GM23338 (cell line): ENCODE measurements at regions not wholly inside any gene's neighbourhood (a gene's known extent, or its start where the extent isn't known, plus 50 kb on each side); places are given as distances from the start of the nearest gene placed in this dataset.

Experiments
- ATAC-seq: fragments of 200-7000 bp; cut with Tn5 transposase; 3 replicates; pipeline ENCODE4 v1.9.1; 2020
- DNase-seq: peaks from one replicate; pipeline ENCODE4 v3.0.0-alpha.2; 2015; ENCODE audit warnings: low spot score
- H2AFZ ChIP-seq: fragments of 200-600 bp; sonication (generic); 2 replicates; pipeline ENCODE4 v1.8.0; 2016; ENCODE audit warnings: antibody characterized with exemption, mild to moderate bottlenecking, moderate library complexity
- H3F3A ChIP-seq: fragments of 200-600 bp; sonication (generic); replicated peaks from 2 replicates; pipeline ENCODE4 v1.8.0; 2017; ENCODE audit warnings: antibody characterized with exemption, mixed run types, low read depth
- H3K27ac ChIP-seq: fragments of 200-600 bp; sonication (generic); 2 replicates; pipeline ENCODE4 v1.6.1; 2016; ENCODE audit warnings: low read depth
- H3K27me3 ChIP-seq: fragments of 200-600 bp; sonication (generic); 2 replicates; pipeline ENCODE4 v1.8.0; 2016; ENCODE audit warnings: mild to moderate bottlenecking, mixed run types, moderate library complexity; ENCODE audit not compliant: insufficient read depth
- H3K36me3 ChIP-seq: fragments of 200-600 bp; sonication (generic); 2 replicates; pipeline ENCODE4 v1.8.0; 2016; ENCODE audit warnings: mild to moderate bottlenecking; ENCODE audit not compliant: insufficient read depth
- H3K4me1 ChIP-seq: fragments of 200-600 bp; sonication (generic); 2 replicates; pipeline ENCODE4 v1.8.0; 2016; ENCODE audit warnings: mild to moderate bottlenecking, moderate library complexity; ENCODE audit not compliant: insufficient read depth
- H3K4me2 ChIP-seq: fragments of 200-600 bp; sonication (generic); 2 replicates; pipeline ENCODE4 v1.7.1; 2017; ENCODE audit warnings: mixed run types
- H3K4me3 ChIP-seq: fragments of 200-600 bp; sonication (generic); 2 replicates; pipeline ENCODE4 v1.6.1; 2016; ENCODE audit warnings: mixed run types
- H3K79me2 ChIP-seq: fragments of 200-600 bp; sonication (generic); replicated peaks from 2 replicates; pipeline ENCODE4 v1.8.0; 2017; ENCODE audit warnings: mild to moderate bottlenecking; ENCODE audit not compliant: insufficient read depth
- H3K9me2 ChIP-seq: fragments of 200-600 bp; sonication (generic); 2 replicates; pipeline ENCODE4 v1.8.0; 2017; ENCODE audit not compliant: insufficient read depth
- H4K20me1 ChIP-seq: fragments of 200-600 bp; sonication (generic); replicated peaks from 2 replicates; pipeline ENCODE4 v1.8.0; 2017; ENCODE audit warnings: mild to moderate bottlenecking; ENCODE audit not compliant: insufficient read depth
- H3K27ac Mint-ChIP-seq: 2 replicates; pipeline ENCODE4 v1.8.0; 2020; ENCODE audit warnings: inconsistent platforms, mild to moderate bottlenecking, moderate library complexity, mixed read lengths
- H3K27me3 Mint-ChIP-seq: 3 replicates; pipeline ENCODE4 v1.8.0; 2022; ENCODE audit warnings: low read depth, mild to moderate bottlenecking, moderate library complexity, mixed read lengths, inconsistent platforms; ENCODE audit not compliant: insufficient read depth, poor library complexity
- H3K36me3 Mint-ChIP-seq: 3 replicates; pipeline ENCODE4 v1.8.0; 2021; ENCODE audit warnings: low read depth, mild to moderate bottlenecking, inconsistent platforms, moderate library complexity, mixed read lengths
- H3K4me1 Mint-ChIP-seq: 3 replicates; pipeline ENCODE4 v1.8.0; 2020; ENCODE audit warnings: mild to moderate bottlenecking, inconsistent platforms, mixed read lengths
- H3K4me3 Mint-ChIP-seq: 3 replicates; pipeline ENCODE4 v1.8.0; 2021; ENCODE audit warnings: moderate library complexity, mild to moderate bottlenecking, inconsistent platforms, mixed read lengths
- H3K9me3 Mint-ChIP-seq: 3 replicates; pipeline ENCODE4 v1.8.0; 2020; ENCODE audit warnings: moderate library complexity, mild to moderate bottlenecking, inconsistent platforms, mixed read lengths
- EZH2 ChIP-seq: fragments of 200-600 bp; sonication (generic); IDR thresholded peaks from one replicate; pipeline ENCODE4 v1.8.0; 2017; ENCODE audit warnings: antibody characterized with exemption, mild to moderate bottlenecking, low read depth; ENCODE audit not compliant: unreplicated experiment
- EZH2phosphoT487 ChIP-seq: fragments of 200-600 bp; sonication (generic); IDR thresholded peaks from one replicate; pipeline ENCODE4 v1.8.1; 2018; ENCODE audit warnings: antibody characterized with exemption; ENCODE audit not compliant: unreplicated experiment
- JUNB ChIP-seq: IDR thresholded peaks from one replicate; pipeline ENCODE4 v1.6.1; 2016; ENCODE audit warnings: antibody characterized with exemption; ENCODE audit not compliant: unreplicated experiment
- STAT1 ChIP-seq: IDR thresholded peaks from one replicate; pipeline ENCODE4 v1.6.1; 2016; ENCODE audit warnings: antibody characterized with exemption; ENCODE audit not compliant: unreplicated experiment
- ZNF331 ChIP-seq: fragments of 250-450 bp; sonication (Bioruptor Pico); IDR thresholded peaks from 2 replicates; pipeline ENCODE4 v1.5.0; 2020; ENCODE audit warnings: low read depth, mild to moderate bottlenecking, moderate library complexity
- TF ChIP-seq, protein P1 (sequence below): IDR thresholded peaks from one replicate; pipeline ENCODE4 v1.6.1; 2018; ENCODE audit warnings: antibody characterized with exemption; ENCODE audit not compliant: unreplicated experiment
- TF ChIP-seq, protein P2 (sequence below), 2 experiments: fragments of 200-600 bp in 1 of 2; sonication (generic) in 1 of 2; conservative IDR thresholded peaks; 2 replicates each; pipeline versions ENCODE4 v1.5.1 to v1.6.1; 2016 to 2017; ENCODE audit warnings: antibody characterized with exemption in 2 of 2, low read depth in 2 of 2, mild to moderate bottlenecking in 2 of 2, moderate library complexity in 1 of 2
- TF ChIP-seq, protein P3 (sequence below): fragments of 250-450 bp; sonication (Bioruptor Pico); IDR thresholded peaks from 2 replicates; pipeline ENCODE4 v1.5.0; 2020; ENCODE audit warnings: mild to moderate bottlenecking, moderate library complexity

DNA sequence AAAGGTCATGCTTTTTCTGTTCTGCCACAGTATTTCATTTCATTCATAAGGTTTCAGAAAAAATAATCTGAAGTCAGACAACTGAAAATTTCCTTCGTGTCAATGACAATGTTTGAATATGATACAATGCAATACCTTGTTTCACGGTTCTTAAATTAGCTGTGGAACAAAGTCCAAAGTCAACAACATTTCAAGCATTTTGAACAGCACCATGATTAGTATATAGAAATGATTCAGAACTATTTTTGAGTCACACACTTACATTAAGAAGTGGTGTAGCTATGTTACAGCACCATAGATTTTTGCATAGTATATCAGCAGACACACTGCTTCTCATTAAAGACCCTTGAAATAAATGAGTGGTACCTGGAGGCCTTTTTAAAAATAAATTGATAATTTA lies 178.3 kb upstream of the DSEL start:
- no peaks in the 10 kb centered on the region for H4K20me1 ChIP-seq
- Mint-ChIP-seq H3K36me3 (no peaks in the 10 kb centered on the region), H3K4me1 (peaks cover 11% of the 10 kb centered on the region), H3K27me3 (no peaks in the 10 kb centered on the region), H3K4me3 (no peak overlapping the region), H3K27ac (no peak overlapping the region), H3K9me3 (0 out of 3 replicates have a peak, but pooled peaks cover 4% of the 10 kb centered on the region)
- H2AFZ ChIP-seq: no peak overlapping the region
- TF ChIP-seq, protein P1, sequence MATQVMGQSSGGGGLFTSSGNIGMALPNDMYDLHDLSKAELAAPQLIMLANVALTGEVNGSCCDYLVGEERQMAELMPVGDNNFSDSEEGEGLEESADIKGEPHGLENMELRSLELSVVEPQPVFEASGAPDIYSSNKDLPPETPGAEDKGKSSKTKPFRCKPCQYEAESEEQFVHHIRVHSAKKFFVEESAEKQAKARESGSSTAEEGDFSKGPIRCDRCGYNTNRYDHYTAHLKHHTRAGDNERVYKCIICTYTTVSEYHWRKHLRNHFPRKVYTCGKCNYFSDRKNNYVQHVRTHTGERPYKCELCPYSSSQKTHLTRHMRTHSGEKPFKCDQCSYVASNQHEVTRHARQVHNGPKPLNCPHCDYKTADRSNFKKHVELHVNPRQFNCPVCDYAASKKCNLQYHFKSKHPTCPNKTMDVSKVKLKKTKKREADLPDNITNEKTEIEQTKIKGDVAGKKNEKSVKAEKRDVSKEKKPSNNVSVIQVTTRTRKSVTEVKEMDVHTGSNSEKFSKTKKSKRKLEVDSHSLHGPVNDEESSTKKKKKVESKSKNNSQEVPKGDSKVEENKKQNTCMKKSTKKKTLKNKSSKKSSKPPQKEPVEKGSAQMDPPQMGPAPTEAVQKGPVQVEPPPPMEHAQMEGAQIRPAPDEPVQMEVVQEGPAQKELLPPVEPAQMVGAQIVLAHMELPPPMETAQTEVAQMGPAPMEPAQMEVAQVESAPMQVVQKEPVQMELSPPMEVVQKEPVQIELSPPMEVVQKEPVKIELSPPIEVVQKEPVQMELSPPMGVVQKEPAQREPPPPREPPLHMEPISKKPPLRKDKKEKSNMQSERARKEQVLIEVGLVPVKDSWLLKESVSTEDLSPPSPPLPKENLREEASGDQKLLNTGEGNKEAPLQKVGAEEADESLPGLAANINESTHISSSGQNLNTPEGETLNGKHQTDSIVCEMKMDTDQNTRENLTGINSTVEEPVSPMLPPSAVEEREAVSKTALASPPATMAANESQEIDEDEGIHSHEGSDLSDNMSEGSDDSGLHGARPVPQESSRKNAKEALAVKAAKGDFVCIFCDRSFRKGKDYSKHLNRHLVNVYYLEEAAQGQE: no peak
- TF ChIP-seq JUNB: no peak
- TF ChIP-seq EZH2phosphoT487: no peak
- TF ChIP-seq, protein P2, sequence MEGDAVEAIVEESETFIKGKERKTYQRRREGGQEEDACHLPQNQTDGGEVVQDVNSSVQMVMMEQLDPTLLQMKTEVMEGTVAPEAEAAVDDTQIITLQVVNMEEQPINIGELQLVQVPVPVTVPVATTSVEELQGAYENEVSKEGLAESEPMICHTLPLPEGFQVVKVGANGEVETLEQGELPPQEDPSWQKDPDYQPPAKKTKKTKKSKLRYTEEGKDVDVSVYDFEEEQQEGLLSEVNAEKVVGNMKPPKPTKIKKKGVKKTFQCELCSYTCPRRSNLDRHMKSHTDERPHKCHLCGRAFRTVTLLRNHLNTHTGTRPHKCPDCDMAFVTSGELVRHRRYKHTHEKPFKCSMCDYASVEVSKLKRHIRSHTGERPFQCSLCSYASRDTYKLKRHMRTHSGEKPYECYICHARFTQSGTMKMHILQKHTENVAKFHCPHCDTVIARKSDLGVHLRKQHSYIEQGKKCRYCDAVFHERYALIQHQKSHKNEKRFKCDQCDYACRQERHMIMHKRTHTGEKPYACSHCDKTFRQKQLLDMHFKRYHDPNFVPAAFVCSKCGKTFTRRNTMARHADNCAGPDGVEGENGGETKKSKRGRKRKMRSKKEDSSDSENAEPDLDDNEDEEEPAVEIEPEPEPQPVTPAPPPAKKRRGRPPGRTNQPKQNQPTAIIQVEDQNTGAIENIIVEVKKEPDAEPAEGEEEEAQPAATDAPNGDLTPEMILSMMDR (conservative IDR thresholded peaks at IDR 0.05; ENCODE audit: low read depth in 2 of 2): no peak
- no peak for TF ChIP-seq EZH2
- TF ChIP-seq ZNF331: no peak
- no peak for TF ChIP-seq STAT1
- TF ChIP-seq, protein P3, sequence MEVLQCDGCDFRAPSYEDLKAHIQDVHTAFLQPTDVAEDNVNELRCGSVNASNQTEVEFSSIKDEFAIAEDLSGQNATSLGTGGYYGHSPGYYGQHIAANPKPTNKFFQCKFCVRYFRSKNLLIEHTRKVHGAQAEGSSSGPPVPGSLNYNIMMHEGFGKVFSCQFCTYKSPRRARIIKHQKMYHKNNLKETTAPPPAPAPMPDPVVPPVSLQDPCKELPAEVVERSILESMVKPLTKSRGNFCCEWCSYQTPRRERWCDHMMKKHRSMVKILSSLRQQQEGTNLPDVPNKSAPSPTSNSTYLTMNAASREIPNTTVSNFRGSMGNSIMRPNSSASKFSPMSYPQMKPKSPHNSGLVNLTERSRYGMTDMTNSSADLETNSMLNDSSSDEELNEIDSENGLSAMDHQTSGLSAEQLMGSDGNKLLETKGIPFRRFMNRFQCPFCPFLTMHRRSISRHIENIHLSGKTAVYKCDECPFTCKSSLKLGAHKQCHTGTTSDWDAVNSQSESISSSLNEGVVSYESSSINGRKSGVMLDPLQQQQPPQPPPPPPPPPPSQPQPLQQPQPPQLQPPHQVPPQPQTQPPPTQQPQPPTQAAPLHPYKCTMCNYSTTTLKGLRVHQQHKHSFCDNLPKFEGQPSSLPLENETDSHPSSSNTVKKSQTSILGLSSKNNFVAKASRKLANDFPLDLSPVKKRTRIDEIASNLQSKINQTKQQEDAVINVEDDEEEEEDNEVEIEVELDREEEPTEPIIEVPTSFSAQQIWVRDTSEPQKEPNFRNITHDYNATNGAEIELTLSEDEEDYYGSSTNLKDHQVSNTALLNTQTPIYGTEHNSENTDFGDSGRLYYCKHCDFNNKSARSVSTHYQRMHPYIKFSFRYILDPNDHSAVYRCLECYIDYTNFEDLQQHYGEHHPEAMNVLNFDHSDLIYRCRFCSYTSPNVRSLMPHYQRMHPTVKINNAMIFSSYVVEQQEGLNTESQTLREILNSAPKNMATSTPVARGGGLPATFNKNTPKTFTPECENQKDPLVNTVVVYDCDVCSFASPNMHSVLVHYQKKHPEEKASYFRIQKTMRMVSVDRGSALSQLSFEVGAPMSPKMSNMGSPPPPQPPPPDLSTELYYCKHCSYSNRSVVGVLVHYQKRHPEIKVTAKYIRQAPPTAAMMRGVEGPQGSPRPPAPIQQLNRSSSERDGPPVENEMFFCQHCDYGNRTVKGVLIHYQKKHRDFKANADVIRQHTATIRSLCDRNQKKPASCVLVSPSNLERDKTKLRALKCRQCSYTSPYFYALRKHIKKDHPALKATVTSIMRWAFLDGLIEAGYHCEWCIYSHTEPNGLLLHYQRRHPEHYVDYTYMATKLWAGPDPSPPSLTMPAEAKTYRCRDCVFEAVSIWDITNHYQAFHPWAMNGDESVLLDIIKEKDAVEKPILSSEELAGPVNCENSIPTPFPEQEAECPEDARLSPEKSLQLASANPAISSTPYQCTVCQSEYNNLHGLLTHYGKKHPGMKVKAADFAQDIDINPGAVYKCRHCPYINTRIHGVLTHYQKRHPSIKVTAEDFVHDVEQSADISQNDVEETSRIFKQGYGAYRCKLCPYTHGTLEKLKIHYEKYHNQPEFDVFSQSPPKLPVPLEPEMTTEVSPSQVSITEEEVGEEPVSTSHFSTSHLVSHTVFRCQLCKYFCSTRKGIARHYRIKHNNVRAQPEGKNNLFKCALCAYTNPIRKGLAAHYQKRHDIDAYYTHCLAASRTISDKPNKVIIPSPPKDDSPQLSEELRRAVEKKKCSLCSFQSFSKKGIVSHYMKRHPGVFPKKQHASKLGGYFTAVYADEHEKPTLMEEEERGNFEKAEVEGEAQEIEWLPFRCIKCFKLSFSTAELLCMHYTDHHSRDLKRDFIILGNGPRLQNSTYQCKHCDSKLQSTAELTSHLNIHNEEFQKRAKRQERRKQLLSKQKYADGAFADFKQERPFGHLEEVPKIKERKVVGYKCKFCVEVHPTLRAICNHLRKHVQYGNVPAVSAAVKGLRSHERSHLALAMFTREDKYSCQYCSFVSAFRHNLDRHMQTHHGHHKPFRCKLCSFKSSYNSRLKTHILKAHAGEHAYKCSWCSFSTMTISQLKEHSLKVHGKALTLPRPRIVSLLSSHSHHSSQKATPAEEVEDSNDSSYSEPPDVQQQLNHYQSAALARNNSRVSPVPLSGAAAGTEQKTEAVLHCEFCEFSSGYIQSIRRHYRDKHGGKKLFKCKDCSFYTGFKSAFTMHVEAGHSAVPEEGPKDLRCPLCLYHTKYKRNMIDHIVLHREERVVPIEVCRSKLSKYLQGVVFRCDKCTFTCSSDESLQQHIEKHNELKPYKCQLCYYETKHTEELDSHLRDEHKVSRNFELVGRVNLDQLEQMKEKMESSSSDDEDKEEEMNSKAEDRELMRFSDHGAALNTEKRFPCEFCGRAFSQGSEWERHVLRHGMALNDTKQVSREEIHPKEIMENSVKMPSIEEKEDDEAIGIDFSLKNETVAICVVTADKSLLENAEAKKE (CRISPR knock-in tag): no peak
- no peaks in the 10 kb centered on the region for H3K27me3 ChIP-seq
- no peak overlapping the region for H3K27ac ChIP-seq
- ATAC-seq (no peak), DNase-seq (no peak)
- H3K4me2 ChIP-seq: no peak overlapping the region
- H3K4me1 ChIP-seq: no peaks in the 10 kb centered on the region
- no peaks in the 10 kb centered on the region; the same call in 1 of the 2 replicates for H3K9me2 ChIP-seq
- H3K79me2 ChIP-seq: no peaks in the 10 kb centered on the region
- no peaks in the 10 kb centered on the region for H3F3A ChIP-seq
- no peak overlapping the region for H3K4me3 ChIP-seq
- H3K36me3 ChIP-seq: no peaks in the 10 kb centered on the region
